DOHH2 (cell line): ENCODE measurements at regions not wholly inside any gene's neighbourhood (a gene's known extent, or its start where the extent isn't known, plus 50 kb on each side); places are given as distances from the start of the nearest gene placed in this dataset.

ENCODE experiments used
- EZH2phosphoT487 ChIP-seq: fragments of 200-600 bp; sonication (generic); IDR thresholded peaks from 2 replicates; pipeline ENCODE4 v1.6.1; 2017; ENCODE audit warnings: borderline replicate concordance, mild to moderate bottlenecking, antibody characterized with exemption, low read length, moderate library complexity, mixed read lengths
- TF ChIP-seq, protein P1 (sequence below): fragments of 200-600 bp; sonication (generic); IDR thresholded peaks from one replicate; pipeline ENCODE4 v1.5.1; 2014; ENCODE audit warnings: antibody characterized with exemption, mild to moderate bottlenecking, low read depth, low read length; ENCODE audit not compliant: poor library complexity, severe bottlenecking

DNA sequence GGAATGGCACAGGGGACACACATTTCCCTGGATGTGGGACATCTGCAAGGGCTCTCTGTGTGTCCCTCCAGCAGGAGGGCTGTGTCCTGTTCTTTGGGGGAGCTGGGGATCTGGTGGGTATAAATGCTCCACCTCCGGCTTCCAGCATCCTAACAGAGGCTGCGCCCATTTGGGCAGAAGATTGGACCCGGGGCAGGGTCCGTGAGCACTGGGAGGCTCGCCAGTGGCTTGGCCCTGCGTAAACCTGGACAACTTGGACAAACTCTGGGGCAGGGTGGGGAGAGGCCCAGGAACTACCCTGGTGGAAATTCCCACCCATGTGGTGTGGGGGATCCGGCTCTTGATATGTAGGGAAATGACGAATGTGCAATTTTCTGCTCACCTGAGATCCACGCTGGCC is 80.9 kb downstream of the GADD45G start:
- TF ChIP-seq, protein P1, sequence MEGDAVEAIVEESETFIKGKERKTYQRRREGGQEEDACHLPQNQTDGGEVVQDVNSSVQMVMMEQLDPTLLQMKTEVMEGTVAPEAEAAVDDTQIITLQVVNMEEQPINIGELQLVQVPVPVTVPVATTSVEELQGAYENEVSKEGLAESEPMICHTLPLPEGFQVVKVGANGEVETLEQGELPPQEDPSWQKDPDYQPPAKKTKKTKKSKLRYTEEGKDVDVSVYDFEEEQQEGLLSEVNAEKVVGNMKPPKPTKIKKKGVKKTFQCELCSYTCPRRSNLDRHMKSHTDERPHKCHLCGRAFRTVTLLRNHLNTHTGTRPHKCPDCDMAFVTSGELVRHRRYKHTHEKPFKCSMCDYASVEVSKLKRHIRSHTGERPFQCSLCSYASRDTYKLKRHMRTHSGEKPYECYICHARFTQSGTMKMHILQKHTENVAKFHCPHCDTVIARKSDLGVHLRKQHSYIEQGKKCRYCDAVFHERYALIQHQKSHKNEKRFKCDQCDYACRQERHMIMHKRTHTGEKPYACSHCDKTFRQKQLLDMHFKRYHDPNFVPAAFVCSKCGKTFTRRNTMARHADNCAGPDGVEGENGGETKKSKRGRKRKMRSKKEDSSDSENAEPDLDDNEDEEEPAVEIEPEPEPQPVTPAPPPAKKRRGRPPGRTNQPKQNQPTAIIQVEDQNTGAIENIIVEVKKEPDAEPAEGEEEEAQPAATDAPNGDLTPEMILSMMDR: no peak
- TF ChIP-seq EZH2phosphoT487: no peak
